Lower lobe of right lung (tissue), 2 donors: ENCODE measurements at regions not wholly inside any gene's neighbourhood (a gene's known extent, or its start where the extent isn't known, plus 50 kb on each side); places are given as distances from the start of the nearest gene placed in this dataset.

Experiments
- ATAC-seq, 2 donors: fragments of 200-7000 bp; cut with Tn5 transposase; one replicate each; pipeline ENCODE4 v1.9.1; 2020 to 2022; ENCODE audit warnings: mild to moderate bottlenecking in 2 of 2, moderate library complexity in 2 of 2
- DNase-seq: peaks from one replicate; pipeline ENCODE4 v3.0.0-alpha.2; 2020
- H3K27ac ChIP-seq: fragments of 200-600 bp; one replicate; pipeline ENCODE4 v1.8.0; 2022
- H3K27me3 ChIP-seq: fragments of 200-600 bp; one replicate; pipeline ENCODE4 v1.8.0; 2022; ENCODE audit warnings: low read depth
- H3K36me3 ChIP-seq: fragments of 200-600 bp; one replicate; pipeline ENCODE4 v1.8.0; 2022; ENCODE audit warnings: mild to moderate bottlenecking
- H3K4me1 ChIP-seq: fragments of 200-600 bp; one replicate; pipeline ENCODE4 v1.8.0; 2022
- H3K4me3 ChIP-seq: fragments of 200-600 bp; one replicate; pipeline ENCODE4 v1.8.0; 2022; ENCODE audit warnings: mild to moderate bottlenecking
- H3K9me3 ChIP-seq: fragments of 200-600 bp; one replicate; pipeline ENCODE4 v1.8.0; 2022
- CTCF ChIP-seq: fragments of 200-600 bp; IDR thresholded peaks from one replicate; pipeline ENCODE4 v1.8.0; 2022; ENCODE audit warnings: antibody characterized with exemption, mild to moderate bottlenecking
- intact Hi-C: fragments of 100-400 bp; cut with DNase I; formaldehyde crosslinking; loops from one replicate; pipeline ENCODE4 v1.11.0; 2022
- donor health status: DM: no; HTN: yes; CAD: no; lungs with severe emphysema.

DNA sequence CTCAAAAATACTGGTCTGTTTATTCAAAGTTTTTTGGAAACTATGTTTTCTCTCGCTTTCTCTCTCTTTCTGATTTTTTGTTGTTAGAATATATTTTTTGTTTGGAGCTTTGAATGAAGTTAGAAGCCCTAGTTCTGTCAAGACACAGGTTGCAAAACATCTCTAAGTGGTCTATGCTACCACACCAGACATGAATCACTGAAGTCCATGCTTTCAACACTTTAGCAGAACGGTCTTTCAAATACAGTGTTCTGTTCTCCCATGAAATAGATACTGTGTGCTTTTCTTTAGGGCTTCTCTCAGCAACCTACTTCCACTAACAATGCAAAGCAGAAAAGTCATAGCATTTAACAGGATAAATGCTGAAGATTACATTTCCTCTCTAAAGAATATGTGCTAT is 392.5 kb downstream of the TMEM167A start:
- Histone ChIP-seq H3K4me3 (no peak overlapping the region), H3K36me3 (no peaks in the 10 kb centered on the region), H3K9me3 (no peaks in the 10 kb centered on the region), H3K27ac (no peak overlapping the region), H3K4me1 (no peaks in the 10 kb centered on the region), H3K27me3 (no peaks in the 10 kb centered on the region)
- DNase-seq, result no peak
- intact Hi-C loops, result no loop called here
- TF ChIP-seq CTCF, result no peak
- ATAC-seq, result no peak

DNA sequence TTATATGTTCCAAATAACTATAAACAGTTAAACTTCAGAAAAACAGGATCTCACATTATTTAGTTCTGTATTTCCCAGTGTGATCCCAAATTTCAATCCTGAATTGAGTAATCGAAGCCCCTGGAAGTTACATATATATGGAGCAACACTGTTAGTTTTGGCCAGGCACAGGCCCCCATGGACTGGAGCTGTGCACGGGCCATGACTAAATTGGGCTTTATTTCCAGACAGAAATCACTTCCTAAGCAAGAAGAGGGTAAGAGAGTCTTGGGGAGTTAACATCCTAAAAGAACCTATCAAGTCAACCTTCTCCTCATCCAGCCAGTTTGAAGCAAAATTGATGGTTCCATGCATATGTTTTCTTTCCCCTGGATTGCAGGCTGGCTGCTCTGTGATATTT is 393.0 kb downstream of the TMEM167A start:
- no peak overlapping the region for H3K4me3 ChIP-seq
- no peaks in the 10 kb centered on the region for H3K4me1 ChIP-seq
- no peaks in the 10 kb centered on the region for H3K9me3 ChIP-seq
- no peaks in the 10 kb centered on the region for H3K36me3 ChIP-seq
- DNase-seq (no peak), ATAC-seq (no peak)
- H3K27ac ChIP-seq, result no peak overlapping the region
- intact Hi-C loops, result no loop called here
- H3K27me3 ChIP-seq, result no peaks in the 10 kb centered on the region
- no peak for TF ChIP-seq CTCF

- H3K9me3 ChIP-seq, result no peaks in the 10 kb centered on the region
- no peak overlapping the region for H3K27ac ChIP-seq
- ATAC-seq (no peak), DNase-seq (no peak)
- H3K27me3 ChIP-seq, result no peaks in the 10 kb centered on the region
- TF ChIP-seq CTCF, result no peak
- intact Hi-C loops, result no loop called here
- H3K36me3 ChIP-seq, result no peaks in the 10 kb centered on the region
- H3K4me1 ChIP-seq, result no peaks in the 10 kb centered on the region
- H3K4me3 ChIP-seq, result no peak overlapping the region
Measured at GRCh38 chr5:82679660-82680059, 397.5 kb downstream of the TMEM167A start.

DNA sequence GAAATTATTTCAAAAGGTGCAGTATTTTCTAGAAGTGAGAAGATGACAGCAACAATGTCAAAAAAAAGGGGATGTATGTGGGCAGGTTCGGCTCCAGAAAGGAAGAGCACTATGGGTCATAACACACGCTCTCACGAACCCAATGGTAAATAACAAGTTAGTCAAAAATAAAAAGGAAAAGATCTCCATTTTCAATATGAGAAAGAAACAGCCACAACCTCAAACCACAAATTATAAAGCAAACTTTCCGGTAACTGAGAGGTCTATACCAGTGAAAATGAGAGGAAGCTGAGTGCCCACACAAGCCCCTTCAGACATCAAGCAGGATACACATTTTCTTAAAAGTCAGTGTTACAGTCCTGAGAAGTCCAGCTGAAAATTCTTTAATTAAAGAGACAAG is 398.5 kb upstream of the RPS23 start:
- no peak overlapping the region for H3K4me3 ChIP-seq
- no peak for ATAC-seq
- H3K4me1 ChIP-seq, result no peaks in the 10 kb centered on the region
- DNase-seq, result no peak
- H3K9me3 ChIP-seq, result no peaks in the 10 kb centered on the region
- intact Hi-C loops, result no loop called here
- H3K27ac ChIP-seq, result no peak overlapping the region
- no peaks in the 10 kb centered on the region for H3K36me3 ChIP-seq
- TF ChIP-seq CTCF, result no peak
- no peaks in the 10 kb centered on the region for H3K27me3 ChIP-seq

- Histone ChIP-seq H3K36me3 (no peaks in the 10 kb centered on the region), H3K27ac (no peak overlapping the region), H3K4me1 (no peaks in the 10 kb centered on the region), H3K4me3 (no peak overlapping the region), H3K9me3 (no peaks in the 10 kb centered on the region), H3K27me3 (no peaks in the 10 kb centered on the region)
- peak; percentile 48 to 62 for ATAC-seq
- intact Hi-C loops, result no loop called here
- DNase-seq, result no peak
- TF ChIP-seq CTCF, result no peak
Measured at GRCh38 chr5:82674671-82675070, 396.5 kb upstream of the RPS23 start.
